ENCODE measurements at regions not wholly inside any gene's neighbourhood (a gene's known extent, or its start where the extent isn't known, plus 50 kb on each side); places are given as distances from the start of the nearest gene placed in this dataset.

DNA sequence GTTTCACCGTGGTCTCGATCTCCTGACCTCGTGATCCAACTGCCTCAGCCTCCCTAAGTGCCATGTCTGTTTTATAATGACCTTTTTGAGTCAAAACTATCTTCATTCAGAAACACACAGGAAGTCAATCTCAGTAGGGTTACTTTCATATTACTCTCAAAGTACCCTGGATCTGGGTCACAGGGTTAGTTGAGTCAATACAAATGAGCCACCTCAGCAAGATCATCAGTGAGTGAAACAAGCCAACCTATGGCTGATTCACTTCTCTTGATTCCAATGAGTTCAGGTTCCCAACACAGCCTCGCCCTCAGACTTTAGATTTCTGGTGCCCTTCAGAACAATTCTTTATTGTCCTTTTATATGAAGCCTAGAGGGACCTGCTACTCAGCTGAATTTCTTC is 76.9 kb downstream of the ZC3H11B start:
- peaks cover 5% of the 10 kb centered on the region for H3K4me1 Mint-ChIP-seq (ENCODE audit: low read depth, unreplicated experiment)
- peaks cover 2% of the 10 kb centered on the region for H3K9me3 Mint-ChIP-seq (ENCODE audit: unreplicated experiment)
- DNase-seq = no peak
- H3K36me3 Mint-ChIP-seq (ENCODE audit: unreplicated experiment) = no peaks in the 10 kb centered on the region
- TF ChIP-seq, protein P1, sequence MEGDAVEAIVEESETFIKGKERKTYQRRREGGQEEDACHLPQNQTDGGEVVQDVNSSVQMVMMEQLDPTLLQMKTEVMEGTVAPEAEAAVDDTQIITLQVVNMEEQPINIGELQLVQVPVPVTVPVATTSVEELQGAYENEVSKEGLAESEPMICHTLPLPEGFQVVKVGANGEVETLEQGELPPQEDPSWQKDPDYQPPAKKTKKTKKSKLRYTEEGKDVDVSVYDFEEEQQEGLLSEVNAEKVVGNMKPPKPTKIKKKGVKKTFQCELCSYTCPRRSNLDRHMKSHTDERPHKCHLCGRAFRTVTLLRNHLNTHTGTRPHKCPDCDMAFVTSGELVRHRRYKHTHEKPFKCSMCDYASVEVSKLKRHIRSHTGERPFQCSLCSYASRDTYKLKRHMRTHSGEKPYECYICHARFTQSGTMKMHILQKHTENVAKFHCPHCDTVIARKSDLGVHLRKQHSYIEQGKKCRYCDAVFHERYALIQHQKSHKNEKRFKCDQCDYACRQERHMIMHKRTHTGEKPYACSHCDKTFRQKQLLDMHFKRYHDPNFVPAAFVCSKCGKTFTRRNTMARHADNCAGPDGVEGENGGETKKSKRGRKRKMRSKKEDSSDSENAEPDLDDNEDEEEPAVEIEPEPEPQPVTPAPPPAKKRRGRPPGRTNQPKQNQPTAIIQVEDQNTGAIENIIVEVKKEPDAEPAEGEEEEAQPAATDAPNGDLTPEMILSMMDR (IDR thresholded peaks at IDR 0.05; ENCODE audit: partially characterized antibody, unreplicated experiment) = no peak
- H3K27me3 Mint-ChIP-seq (ENCODE audit: unreplicated experiment) = peaks cover 3% of the 10 kb centered on the region
- H3K4me3 Mint-ChIP-seq (ENCODE audit: unreplicated experiment) = no peak overlapping the region
- no peak overlapping the region for H3K27ac Mint-ChIP-seq (ENCODE audit: unreplicated experiment)

DNA sequence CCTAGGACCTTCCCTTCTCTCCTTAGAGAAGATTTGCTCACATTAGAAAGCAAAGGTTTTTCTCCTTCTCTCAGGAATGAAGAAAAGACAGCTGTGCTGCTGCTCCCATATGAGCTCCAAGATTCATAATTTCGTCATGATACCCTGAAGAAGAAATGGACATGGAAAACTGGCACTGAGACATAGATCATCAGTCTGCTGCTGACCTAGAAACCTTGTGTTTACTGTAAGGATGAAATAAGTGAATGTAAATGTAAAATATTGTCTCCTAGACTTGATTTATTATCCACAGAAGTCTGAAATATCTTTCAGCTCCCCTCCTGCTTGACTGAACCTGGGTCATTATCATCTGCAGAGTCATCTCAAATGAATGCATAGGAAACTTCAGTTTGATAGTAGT is 77.9 kb downstream of the ZC3H11B start:
- Mint-ChIP-seq H3K9me3 (ENCODE audit: unreplicated experiment) (no peaks in the 10 kb centered on the region), H3K36me3 (ENCODE audit: unreplicated experiment) (no peaks in the 10 kb centered on the region), H3K27ac (ENCODE audit: unreplicated experiment) (no peak overlapping the region), H3K4me1 (ENCODE audit: low read depth, unreplicated experiment) (peaks cover 5% of the 10 kb centered on the region), H3K27me3 (ENCODE audit: unreplicated experiment) (peaks cover 3% of the 10 kb centered on the region), H3K4me3 (ENCODE audit: unreplicated experiment) (no peak overlapping the region)
- DNase-seq = no peak
- TF ChIP-seq, protein P1 (IDR thresholded peaks at IDR 0.05; ENCODE audit: partially characterized antibody, unreplicated experiment) = no peak

DNA sequence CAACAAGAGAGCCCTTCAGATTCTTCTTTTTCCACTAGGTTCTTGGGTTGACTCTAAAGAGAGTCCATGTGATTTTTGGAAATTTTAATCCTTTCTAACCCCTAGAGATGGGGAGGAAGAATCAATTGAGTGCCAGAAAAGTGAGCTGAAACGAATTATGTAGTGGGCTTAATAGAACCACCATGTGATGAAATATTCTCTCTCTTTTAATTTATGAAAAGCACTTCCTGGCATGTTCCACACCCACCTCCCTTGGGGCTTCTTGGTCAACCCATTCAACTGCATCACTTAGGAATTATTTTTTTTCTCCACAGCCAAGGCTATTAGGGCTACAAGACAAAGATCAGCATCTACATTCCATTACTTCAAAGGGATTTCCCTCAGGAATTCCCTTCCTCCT is 79.6 kb downstream of the ZC3H11B start:
- TF ChIP-seq, protein P1 (IDR thresholded peaks at IDR 0.05; ENCODE audit: partially characterized antibody, unreplicated experiment) = no peak
- H3K9me3 Mint-ChIP-seq (ENCODE audit: unreplicated experiment) = no peaks in the 10 kb centered on the region

DNA sequence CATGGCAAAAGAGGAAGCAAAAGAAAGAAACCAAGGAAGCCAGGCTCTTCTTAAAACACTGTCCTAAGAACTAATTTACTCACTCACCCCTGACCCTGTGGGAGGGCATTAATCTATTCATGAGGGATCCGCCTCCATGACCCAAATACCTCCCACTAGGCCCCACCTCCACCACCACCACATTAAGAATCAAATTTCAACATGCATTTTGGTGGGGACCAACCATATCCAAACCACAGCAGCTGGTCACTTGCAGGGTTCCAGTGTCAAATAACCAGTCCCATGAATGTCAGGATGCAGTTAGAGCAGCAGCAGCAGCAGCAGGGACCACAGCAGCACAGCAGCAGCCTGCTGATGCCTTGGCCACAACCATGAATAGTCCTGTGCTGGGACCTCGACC is 83.8 kb downstream of the ZC3H11B start:
- H3K4me3 Mint-ChIP-seq (ENCODE audit: unreplicated experiment) = no peak overlapping the region
- peaks cover 13% of the 10 kb centered on the region for H3K4me1 Mint-ChIP-seq (ENCODE audit: low read depth, unreplicated experiment)
- TF ChIP-seq, protein P1 (IDR thresholded peaks at IDR 0.05; ENCODE audit: partially characterized antibody, unreplicated experiment) = no peak
- H3K27ac Mint-ChIP-seq (ENCODE audit: unreplicated experiment) = no peak overlapping the region
- H3K9me3 Mint-ChIP-seq (ENCODE audit: unreplicated experiment) = no peaks in the 10 kb centered on the region
- peaks cover 3% of the 10 kb centered on the region for H3K27me3 Mint-ChIP-seq (ENCODE audit: unreplicated experiment)
- peak; percentile 24 for DNase-seq
- no peaks in the 10 kb centered on the region for H3K36me3 Mint-ChIP-seq (ENCODE audit: unreplicated experiment)

More for the DNA sequence above, 79.6 kb downstream of the ZC3H11B start:
- Mint-ChIP-seq H3K27me3 (ENCODE audit: unreplicated experiment) (peaks cover 3% of the 10 kb centered on the region), H3K27ac (ENCODE audit: unreplicated experiment) (no peak overlapping the region), H3K4me1 (ENCODE audit: low read depth, unreplicated experiment) (peaks cover 12% of the 10 kb centered on the region), H3K4me3 (ENCODE audit: unreplicated experiment) (no peak overlapping the region), H3K36me3 (ENCODE audit: unreplicated experiment) (no peaks in the 10 kb centered on the region)
- no peak for DNase-seq

DNA sequence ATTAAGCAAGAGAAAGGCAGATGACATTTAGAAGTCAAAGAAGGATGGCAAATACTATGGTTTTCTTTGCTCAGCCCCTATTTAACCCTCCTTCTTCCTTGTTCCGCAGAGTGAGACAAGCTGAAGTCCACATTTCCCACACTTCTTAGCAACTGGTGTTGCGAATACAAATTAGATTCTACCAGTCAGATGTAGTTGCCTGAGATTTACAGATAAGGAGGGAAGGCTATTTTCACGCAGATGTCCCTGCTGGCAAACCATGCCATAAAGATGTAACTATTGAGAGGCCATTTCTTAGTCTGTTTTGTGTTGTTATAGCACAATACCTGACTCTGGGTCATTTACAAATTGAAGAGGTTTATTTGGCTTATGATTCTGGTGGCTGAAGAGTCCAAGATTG is 84.3 kb downstream of the ZC3H11B start:
- TF ChIP-seq, protein P1 (IDR thresholded peaks at IDR 0.05; ENCODE audit: partially characterized antibody, unreplicated experiment) = no peak
- peaks cover under 1% of the 10 kb centered on the region for H3K27me3 Mint-ChIP-seq (ENCODE audit: unreplicated experiment)
- DNase-seq = no peak
- H3K27ac Mint-ChIP-seq (ENCODE audit: unreplicated experiment) = no peak overlapping the region
- H3K4me3 Mint-ChIP-seq (ENCODE audit: unreplicated experiment) = no peak overlapping the region
- H3K36me3 Mint-ChIP-seq (ENCODE audit: unreplicated experiment) = no peaks in the 10 kb centered on the region
- H3K4me1 Mint-ChIP-seq (ENCODE audit: low read depth, unreplicated experiment) = peaks cover 12% of the 10 kb centered on the region
- no peaks in the 10 kb centered on the region for H3K9me3 Mint-ChIP-seq (ENCODE audit: unreplicated experiment)

All from glutamatergic neuron (in vitro differentiated cells).